ENCODE measurements at regions not wholly inside any gene's neighbourhood (a gene's known extent, or its start where the extent isn't known, plus 50 kb on each side); places are given as distances from the start of the nearest gene placed in this dataset.

- no peaks in the 10 kb centered on the region for H3K4me1 Mint-ChIP-seq (ENCODE audit: low read depth)
- no peak overlapping the region for H3K27ac Mint-ChIP-seq
- POLR2A ChIA-PET = no interaction called here
- H3K27me3 Mint-ChIP-seq (ENCODE audit: low read depth) = no peaks in the 10 kb centered on the region
- H3K36me3 Mint-ChIP-seq (ENCODE audit: low read depth) = no peaks in the 10 kb centered on the region
- H3K9me3 Mint-ChIP-seq (ENCODE audit: insufficient read depth) = no peaks in the 10 kb centered on the region
- DNase-seq = no peak
- H3K4me3 Mint-ChIP-seq = no peak overlapping the region
- CTCF ChIA-PET = no interaction called here
- no peak for ATAC-seq
These were observed 390.7 kb upstream of the CTSO start for GRCh38 chr4:156344397-156344796.

GRCh38 chr4:156336511-156336910 is 382.8 kb upstream of the CTSO start:
- H3K27me3 Mint-ChIP-seq (ENCODE audit: low read depth) = no peaks in the 10 kb centered on the region

GRCh38 chr4:156335721-156336120 is 382.1 kb upstream of the CTSO start:
- ChIA-PET CTCF (no interaction called here), POLR2A (no interaction called here)
- no peaks in the 10 kb centered on the region for H3K27me3 Mint-ChIP-seq (ENCODE audit: low read depth)
- H3K4me1 Mint-ChIP-seq (ENCODE audit: low read depth) = no peaks in the 10 kb centered on the region
- no peaks in the 10 kb centered on the region for H3K9me3 Mint-ChIP-seq (ENCODE audit: insufficient read depth)
- DNase-seq (no peak), ATAC-seq (no peak)
- no peaks in the 10 kb centered on the region for H3K36me3 Mint-ChIP-seq (ENCODE audit: low read depth)
- H3K4me3 Mint-ChIP-seq = no peak overlapping the region
- no peak overlapping the region for H3K27ac Mint-ChIP-seq

More at GRCh38 chr4:156336511-156336910, 382.8 kb upstream of the CTSO start:
- ChIA-PET POLR2A (no interaction called here), CTCF (no interaction called here)
- Mint-ChIP-seq H3K27ac (no peak overlapping the region), H3K36me3 (ENCODE audit: low read depth) (no peaks in the 10 kb centered on the region), H3K4me3 (no peak overlapping the region), H3K4me1 (ENCODE audit: low read depth) (no peaks in the 10 kb centered on the region), H3K9me3 (ENCODE audit: insufficient read depth) (no peaks in the 10 kb centered on the region)
- no peak for ATAC-seq
- no peak for DNase-seq

GRCh38 chr4:156330436-156331031 is 376.9 kb upstream of the CTSO start:
- Mint-ChIP-seq H3K9me3 (ENCODE audit: insufficient read depth) (no peaks in the 10 kb centered on the region), H3K27me3 (ENCODE audit: low read depth) (no peaks in the 10 kb centered on the region), H3K27ac (no peak overlapping the region), H3K4me1 (ENCODE audit: low read depth) (no peaks in the 10 kb centered on the region), H3K4me3 (no peak overlapping the region), H3K36me3 (ENCODE audit: low read depth) (no peaks in the 10 kb centered on the region)
- no peak for DNase-seq
- no peak for ATAC-seq
- ChIA-PET CTCF (no interaction called here), POLR2A (no interaction called here)

GRCh38 chr4:156329779-156330178 is 376.1 kb upstream of the CTSO start:
- Mint-ChIP-seq H3K9me3 (ENCODE audit: insufficient read depth) (no peaks in the 10 kb centered on the region), H3K27me3 (ENCODE audit: low read depth) (no peaks in the 10 kb centered on the region), H3K27ac (no peak overlapping the region), H3K36me3 (ENCODE audit: low read depth) (no peaks in the 10 kb centered on the region), H3K4me1 (ENCODE audit: low read depth) (no peaks in the 10 kb centered on the region), H3K4me3 (no peak overlapping the region)
- ChIA-PET POLR2A (no interaction called here), CTCF (no interaction called here)
- no peak for DNase-seq
- ATAC-seq = no peak

- Mint-ChIP-seq H3K9me3 (ENCODE audit: insufficient read depth) (no peaks in the 10 kb centered on the region), H3K4me3 (no peak overlapping the region), H3K27me3 (ENCODE audit: low read depth) (no peaks in the 10 kb centered on the region), H3K36me3 (ENCODE audit: low read depth) (no peaks in the 10 kb centered on the region), H3K4me1 (ENCODE audit: low read depth) (no peaks in the 10 kb centered on the region), H3K27ac (no peak overlapping the region)
- ChIA-PET POLR2A (no interaction called here), CTCF (no interaction called here)
- ATAC-seq (no peak), DNase-seq (no peak)
These were observed 375.2 kb upstream of the CTSO start for GRCh38 chr4:156328882-156329281.

- H3K27me3 Mint-ChIP-seq (ENCODE audit: low read depth) = no peaks in the 10 kb centered on the region
- ATAC-seq (no peak), DNase-seq (no peak)
- no peaks in the 10 kb centered on the region for H3K36me3 Mint-ChIP-seq (ENCODE audit: low read depth)
- ChIA-PET POLR2A (no interaction called here), CTCF (no interaction called here)
- H3K27ac Mint-ChIP-seq = no peak overlapping the region
- no peaks in the 10 kb centered on the region for H3K4me1 Mint-ChIP-seq (ENCODE audit: low read depth)
- no peak overlapping the region for H3K4me3 Mint-ChIP-seq
- H3K9me3 Mint-ChIP-seq (ENCODE audit: insufficient read depth) = no peaks in the 10 kb centered on the region
These were observed 372.6 kb upstream of the CTSO start for GRCh38 chr4:156326246-156326645.

GRCh38 chr4:156322592-156322991 is 368.9 kb upstream of the CTSO start:
- Mint-ChIP-seq H3K27ac (no peak overlapping the region), H3K27me3 (ENCODE audit: low read depth) (no peaks in the 10 kb centered on the region), H3K36me3 (ENCODE audit: low read depth) (no peaks in the 10 kb centered on the region), H3K4me1 (ENCODE audit: low read depth) (no peaks in the 10 kb centered on the region), H3K4me3 (no peak overlapping the region), H3K9me3 (ENCODE audit: insufficient read depth) (no peaks in the 10 kb centered on the region)
- ATAC-seq (no peak), DNase-seq (no peak)
- POLR2A ChIA-PET = no interaction called here
- CTCF ChIA-PET = no interaction called here

- ChIA-PET CTCF (no interaction called here), POLR2A (no interaction called here)
- H3K36me3 Mint-ChIP-seq (ENCODE audit: low read depth) = no peaks in the 10 kb centered on the region
- no peaks in the 10 kb centered on the region for H3K4me1 Mint-ChIP-seq (ENCODE audit: low read depth)
- DNase-seq = no peak
- no peak overlapping the region for H3K27ac Mint-ChIP-seq
- no peak overlapping the region for H3K4me3 Mint-ChIP-seq
- no peaks in the 10 kb centered on the region for H3K27me3 Mint-ChIP-seq (ENCODE audit: low read depth)
- peaks cover 6% of the 10 kb centered on the region for H3K9me3 Mint-ChIP-seq (ENCODE audit: insufficient read depth)
- no peak for ATAC-seq
These were observed 367.5 kb upstream of the CTSO start for GRCh38 chr4:156321203-156321602.

GRCh38 chr4:156313497-156313896 is 359.8 kb upstream of the CTSO start:
- Mint-ChIP-seq H3K4me3 (no peak overlapping the region), H3K27me3 (ENCODE audit: low read depth) (no peaks in the 10 kb centered on the region), H3K27ac (no peak overlapping the region), H3K36me3 (ENCODE audit: low read depth) (no peaks in the 10 kb centered on the region), H3K9me3 (ENCODE audit: insufficient read depth) (peaks cover 6% of the 10 kb centered on the region), H3K4me1 (ENCODE audit: low read depth) (no peaks in the 10 kb centered on the region)
- DNase-seq = no peak
- ChIA-PET CTCF (no interaction called here), POLR2A (no interaction called here)
- no peak for ATAC-seq

- Mint-ChIP-seq H3K4me1 (ENCODE audit: low read depth) (no peaks in the 10 kb centered on the region), H3K9me3 (ENCODE audit: insufficient read depth) (peaks cover 6% of the 10 kb centered on the region), H3K36me3 (ENCODE audit: low read depth) (no peaks in the 10 kb centered on the region), H3K4me3 (no peak overlapping the region), H3K27ac (no peak overlapping the region), H3K27me3 (ENCODE audit: low read depth) (no peaks in the 10 kb centered on the region)
- CTCF ChIA-PET = no interaction called here
- POLR2A ChIA-PET = no interaction called here
- ATAC-seq (no peak), DNase-seq (no peak)
These were observed 358.7 kb upstream of the CTSO start for GRCh38 chr4:156312261-156312847.

GRCh38 chr4:156309031-156309430 is 355.4 kb upstream of the CTSO start:
- no peaks in the 10 kb centered on the region for H3K36me3 Mint-ChIP-seq (ENCODE audit: low read depth)
- H3K4me1 Mint-ChIP-seq (ENCODE audit: low read depth) = no peaks in the 10 kb centered on the region
- H3K27me3 Mint-ChIP-seq (ENCODE audit: low read depth) = no peaks in the 10 kb centered on the region
- no peaks in the 10 kb centered on the region for H3K9me3 Mint-ChIP-seq (ENCODE audit: insufficient read depth)
- ChIA-PET CTCF (interaction anchor here (1.2 kb wide), 1 partner anchor 15 kb away, joined by 3 read pairs; no protein-coding TSS in a partner anchor), POLR2A (no interaction called here)
- ATAC-seq (no peak), DNase-seq (no peak)
- H3K27ac Mint-ChIP-seq = no peak overlapping the region
- no peak overlapping the region for H3K4me3 Mint-ChIP-seq

- ChIA-PET POLR2A (no interaction called here), CTCF (no interaction called here)
- ATAC-seq (no peak), DNase-seq (no peak)
- Mint-ChIP-seq H3K4me3 (no peak overlapping the region), H3K27me3 (ENCODE audit: low read depth) (no peaks in the 10 kb centered on the region), H3K36me3 (ENCODE audit: low read depth) (no peaks in the 10 kb centered on the region), H3K9me3 (ENCODE audit: insufficient read depth) (no peaks in the 10 kb centered on the region), H3K27ac (no peak overlapping the region), H3K4me1 (ENCODE audit: low read depth) (no peaks in the 10 kb centered on the region)
These were observed 350.0 kb upstream of the CTSO start for GRCh38 chr4:156303708-156304107.
